NCI-H446 treated with DMSO at 0.1 percent for 48 hours (cell line): ENCODE measurements at regions not wholly inside any gene's neighbourhood (a gene's known extent, or its start where the extent isn't known, plus 50 kb on each side); places are given as distances from the start of the nearest gene placed in this dataset.
"Not testable (repeated sequence)": the region's sequence is repeated elsewhere in the genome, so short reads cannot be mapped to it uniquely, and the experiment has no call there.

Source experiments
- DNase-seq: peaks from one replicate; lab custom pipeline; 2025; lab: John Stamatoyannopoulos, UW

GRCh38 chr9:74006935-74007334, 490.2 kb upstream of the RORB start:
- no peak for DNase-seq

GRCh38 chr9:74007833-74008232, 489.3 kb upstream of the RORB start:
- DNase-seq = no peak

GRCh38 chr9:74016004-74016403, 481.1 kb upstream of the RORB start:
- no peak for DNase-seq

GRCh38 chr9:74025402-74025925, 471.7 kb upstream of the RORB start:
- no peak for DNase-seq

GRCh38 chr9:74032421-74032820, 464.7 kb upstream of the RORB start:
- DNase-seq = no peak

- DNase-seq = no peak
These were observed 461.3 kb upstream of the RORB start for GRCh38 chr9:74035786-74036185.

GRCh38 chr9:74036549-74037231, 460.4 kb upstream of the RORB start:
- no peak for DNase-seq

- no peak for DNase-seq
These were observed 459.9 kb upstream of the RORB start for GRCh38 chr9:74037274-74037673.

- DNase-seq = no peak
These were observed 455.5 kb upstream of the RORB start for GRCh38 chr9:74041588-74041987.

- DNase-seq = no peak
These were observed 452.3 kb upstream of the RORB start for GRCh38 chr9:74044844-74045243.

GRCh38 chr9:74056023-74056422, 441.1 kb upstream of the RORB start:
- DNase-seq = no peak

GRCh38 chr9:74057051-74057450, 440.1 kb upstream of the RORB start:
- not testable (repeated sequence) for DNase-seq

GRCh38 chr9:74064702-74065101, 432.4 kb upstream of the RORB start:
- DNase-seq = no peak

GRCh38 chr9:74066128-74066527, 431.0 kb upstream of the RORB start:
- no peak for DNase-seq

GRCh38 chr9:74066605-74067004, 430.5 kb upstream of the RORB start:
- no peak for DNase-seq

GRCh38 chr9:74071502-74071901, 425.6 kb upstream of the RORB start:
- no peak for DNase-seq

- no peak for DNase-seq
These were observed 423.2 kb upstream of the RORB start for GRCh38 chr9:74073897-74074296.

GRCh38 chr9:74078647-74079046, 418.5 kb upstream of the RORB start:
- no peak for DNase-seq

- DNase-seq = not testable (repeated sequence)
These were observed 416.5 kb upstream of the RORB start for GRCh38 chr9:74080652-74081051.

- no peak for DNase-seq
These were observed 413.3 kb upstream of the RORB start for GRCh38 chr9:74083681-74084433.

GRCh38 chr9:74085384-74086037, 411.6 kb upstream of the RORB start:
- DNase-seq = not testable (repeated sequence)

- DNase-seq = not testable (repeated sequence)
These were observed 406.2 kb upstream of the RORB start for GRCh38 chr9:74090921-74091320.

GRCh38 chr9:74092491-74092834, 404.7 kb upstream of the RORB start:
- no peak for DNase-seq
